ENCODE measurements at regions not wholly inside any gene's neighbourhood (a gene's known extent, or its start where the extent isn't known, plus 50 kb on each side); places are given as distances from the start of the nearest gene placed in this dataset.

GRCh38 chr20:57868310-57868709, 158.5 kb upstream of the PMEPA1 start:
- DNase-seq: no peak
- no peaks in the 10 kb centered on the region for H3K4me1 ChIP-seq
- H3K27ac ChIP-seq: no peak overlapping the region
- no peaks in the 10 kb centered on the region for H3K9me3 ChIP-seq
- no peak for TF ChIP-seq CTCF (IDR thresholded peaks at IDR 0.05)
- H3K4me3 ChIP-seq: no peak overlapping the region
- intact Hi-C loops (cut with DNase I): no loop called here
- H3K27me3 ChIP-seq: no peaks in the 10 kb centered on the region
- no peaks in the 10 kb centered on the region for H3K36me3 ChIP-seq
- no peak overlapping the region for H3K9ac ChIP-seq (ENCODE audit: low read depth in 2 of 2, low read length in 2 of 2)

DNA sequence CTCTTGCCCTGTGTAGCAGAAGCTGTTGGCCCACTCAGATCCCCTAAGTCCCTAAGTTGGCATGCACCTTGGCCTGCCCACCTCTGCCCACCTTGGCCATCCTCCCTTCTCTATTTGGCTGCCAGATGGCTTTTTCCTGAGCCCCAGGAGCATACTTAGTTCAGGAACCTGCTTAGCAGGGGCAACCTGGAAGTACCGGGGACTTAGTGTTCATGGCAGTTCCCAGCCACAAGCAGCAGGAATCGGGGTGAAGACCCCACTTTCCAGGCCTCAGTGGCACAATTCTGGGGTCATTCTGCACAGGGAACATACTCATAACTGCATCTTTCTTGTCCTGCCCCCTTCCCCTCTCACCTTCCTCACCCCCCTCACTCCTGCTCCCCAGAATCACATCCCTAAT, 158.0 kb upstream of the PMEPA1 start:
- Histone ChIP-seq H3K9ac (ENCODE audit: low read depth in 2 of 2, low read length in 2 of 2) (no peak overlapping the region), H3K36me3 (no peaks in the 10 kb centered on the region), H3K4me3 (no peak overlapping the region), H3K27ac (no peak overlapping the region), H3K27me3 (no peaks in the 10 kb centered on the region), H3K9me3 (no peaks in the 10 kb centered on the region), H3K4me1 (no peaks in the 10 kb centered on the region)
- no peak for DNase-seq
- no peak for TF ChIP-seq CTCF (IDR thresholded peaks at IDR 0.05)
- intact Hi-C loops (cut with DNase I): no loop called here

GRCh38 chr20:57867181-57867803, 157.5 kb upstream of the PMEPA1 start:
- no peak for TF ChIP-seq CTCF (IDR thresholded peaks at IDR 0.05)
- Histone ChIP-seq H3K9ac (ENCODE audit: low read depth in 2 of 2, low read length in 2 of 2) (no peak overlapping the region), H3K9me3 (no peaks in the 10 kb centered on the region), H3K4me3 (no peak overlapping the region), H3K27ac (no peak overlapping the region), H3K36me3 (no peaks in the 10 kb centered on the region), H3K27me3 (no peaks in the 10 kb centered on the region), H3K4me1 (no peaks in the 10 kb centered on the region)
- no peak for DNase-seq
- intact Hi-C loops (cut with DNase I): no loop called here

DNA sequence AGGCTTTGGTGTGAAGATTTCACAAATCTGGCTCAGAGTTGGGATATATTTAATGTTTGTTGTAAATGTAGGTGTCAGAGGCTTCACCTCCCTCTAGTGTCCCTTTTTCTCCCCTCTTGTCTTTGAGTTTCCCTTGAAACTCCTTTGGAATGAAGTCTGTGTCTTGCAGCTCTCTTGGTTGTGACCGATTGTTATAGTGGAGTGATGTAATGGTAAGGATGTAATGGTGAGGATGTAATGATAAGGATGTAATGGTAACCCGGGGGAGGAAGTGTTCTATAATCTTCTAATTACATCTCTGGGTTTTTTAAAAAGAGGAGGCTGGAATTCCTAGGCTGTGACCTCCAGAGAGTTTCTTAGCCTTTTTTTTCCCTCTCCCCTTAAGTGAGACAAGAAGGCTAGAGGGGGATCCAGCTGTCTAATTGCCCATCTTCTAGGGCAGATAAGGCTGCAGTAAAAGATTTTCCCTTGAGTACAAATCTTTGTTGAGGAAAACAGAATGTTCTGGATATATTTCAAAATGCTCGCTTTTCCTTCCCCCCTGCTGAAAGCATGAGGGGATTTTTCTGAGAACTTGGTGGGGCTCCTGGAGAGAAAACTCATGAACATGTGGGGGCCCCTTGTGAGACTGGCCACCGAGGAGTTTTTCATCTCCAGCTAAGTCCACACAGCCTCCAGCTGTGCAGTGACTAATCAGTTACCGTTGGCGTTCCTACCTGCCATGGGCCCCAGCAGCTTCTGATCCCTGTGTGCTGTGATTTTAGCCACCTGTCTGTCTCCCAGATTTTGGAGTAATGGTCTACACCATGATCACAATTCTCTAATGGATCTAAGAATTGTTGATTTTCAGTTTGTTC, 156.7 kb upstream of the PMEPA1 start:
- no peak for TF ChIP-seq CTCF (IDR thresholded peaks at IDR 0.05)
- no peak for DNase-seq
- H3K4me3 ChIP-seq: no peak overlapping the region
- H3K9ac ChIP-seq (ENCODE audit: low read depth in 2 of 2, low read length in 2 of 2): no peak overlapping the region
- H3K9me3 ChIP-seq: no peaks in the 10 kb centered on the region
- intact Hi-C loops (cut with DNase I): no loop called here
- H3K27ac ChIP-seq: no peak overlapping the region
- no peaks in the 10 kb centered on the region for H3K27me3 ChIP-seq
- H3K4me1 ChIP-seq: no peaks in the 10 kb centered on the region
- H3K36me3 ChIP-seq: no peaks in the 10 kb centered on the region

DNA sequence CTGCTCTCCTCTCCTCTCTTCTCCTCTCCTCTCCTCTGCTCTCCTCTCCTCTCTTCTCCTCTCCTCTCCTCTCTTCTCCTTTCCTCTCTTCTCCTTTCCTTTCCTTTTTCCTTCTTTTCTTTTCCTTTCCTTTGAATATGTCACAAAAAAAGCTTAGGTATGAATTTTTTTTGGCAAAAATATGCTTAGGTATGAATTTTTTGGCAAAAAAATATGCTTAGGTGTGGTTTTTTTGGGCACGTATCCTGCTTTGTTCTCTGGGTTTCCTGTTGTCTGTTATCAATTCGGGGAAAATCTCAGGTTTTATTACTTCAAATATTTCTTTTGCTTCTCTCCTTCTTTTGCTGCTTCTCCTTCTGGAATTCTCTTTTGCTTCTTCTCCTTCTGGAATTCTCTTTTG, 155.5 kb upstream of the PMEPA1 start:
- Histone ChIP-seq H3K27ac (no peak overlapping the region), H3K9ac (ENCODE audit: low read depth in 2 of 2, low read length in 2 of 2) (no peak overlapping the region), H3K27me3 (no peaks in the 10 kb centered on the region), H3K4me3 (no peak overlapping the region), H3K36me3 (no peaks in the 10 kb centered on the region), H3K4me1 (no peaks in the 10 kb centered on the region), H3K9me3 (no peaks in the 10 kb centered on the region)
- TF ChIP-seq CTCF (IDR thresholded peaks at IDR 0.05): no peak
- DNase-seq: no peak
- intact Hi-C loops (cut with DNase I): no loop called here
